ENCODE measurements at regions not wholly inside any gene's neighbourhood (a gene's known extent, or its start where the extent isn't known, plus 50 kb on each side); places are given as distances from the start of the nearest gene placed in this dataset.
"Not testable (repeated sequence)": the region's sequence is repeated elsewhere in the genome, so short reads cannot be mapped to it uniquely, and the experiment has no call there.

GRCh38 chr14:88985654-88986053 lies 161.2 kb downstream of the TTC8 start:
- DNase-seq (ENCODE audit: low spot score), result no peak

GRCh38 chr14:88986146-88986841 lies 161.8 kb downstream of the TTC8 start:
- DNase-seq (ENCODE audit: low spot score), result no peak

GRCh38 chr14:88986908-88987307 lies 162.5 kb downstream of the TTC8 start:
- DNase-seq (ENCODE audit: low spot score), result not testable (repeated sequence)

- no peak for DNase-seq (ENCODE audit: low spot score)
These were observed 163.1 kb downstream of the TTC8 start for GRCh38 chr14:88987516-88987915.

- no peak for DNase-seq (ENCODE audit: low spot score)
These were observed 165.5 kb downstream of the TTC8 start for GRCh38 chr14:88989911-88990310.

GRCh38 chr14:88990856-88991255 lies 166.4 kb downstream of the TTC8 start:
- DNase-seq (ENCODE audit: low spot score), result no peak

GRCh38 chr14:88992011-88992410 lies 167.6 kb downstream of the TTC8 start:
- DNase-seq (ENCODE audit: low spot score), result no peak

GRCh38 chr14:88993946-88994345 lies 169.5 kb downstream of the TTC8 start:
- DNase-seq (ENCODE audit: low spot score), result no peak

GRCh38 chr14:88995437-88996198 lies 171.2 kb downstream of the TTC8 start:
- DNase-seq (ENCODE audit: low spot score), result no peak

GRCh38 chr14:88998027-88998426 lies 173.6 kb downstream of the TTC8 start:
- no peak for DNase-seq (ENCODE audit: low spot score)

GRCh38 chr14:88999137-88999536 lies 174.7 kb downstream of the TTC8 start:
- no peak for DNase-seq (ENCODE audit: low spot score)

- peak; percentile 42 for DNase-seq (ENCODE audit: low spot score)
These were observed 175.8 kb downstream of the TTC8 start for GRCh38 chr14:89000007-89000942.

- DNase-seq (ENCODE audit: low spot score), result no peak
These were observed 179.7 kb downstream of the TTC8 start for GRCh38 chr14:89004166-89004565.

- DNase-seq (ENCODE audit: low spot score), result no peak
These were observed 183.5 kb downstream of the TTC8 start for GRCh38 chr14:89007906-89008305.

- no peak for DNase-seq (ENCODE audit: low spot score)
These were observed 187.2 kb downstream of the TTC8 start for GRCh38 chr14:89011355-89012281.

GRCh38 chr14:89012282-89013097 lies 188.0 kb downstream of the TTC8 start:
- no peak for DNase-seq (ENCODE audit: low spot score)

GRCh38 chr14:89013098-89013504 lies 188.7 kb downstream of the TTC8 start:
- no peak for DNase-seq (ENCODE audit: low spot score)

- no peak for DNase-seq (ENCODE audit: low spot score)
These were observed 189.5 kb downstream of the TTC8 start for GRCh38 chr14:89013698-89014568.

GRCh38 chr14:89014569-89014850 lies 190.1 kb downstream of the TTC8 start:
- DNase-seq (ENCODE audit: low spot score), result no peak

GRCh38 chr14:89015016-89015415 lies 190.6 kb downstream of the TTC8 start:
- DNase-seq (ENCODE audit: low spot score), result no peak

Measured in hematopoietic multipotent progenitor cell treated with erythropoietin and hydrocortisone succinate and interleukin-3 and kit ligand, for 15 days (in vitro differentiated cells).